Type B pancreatic cell (in vitro differentiated cells): ENCODE measurements at regions not wholly inside any gene's neighbourhood (a gene's known extent, or its start where the extent isn't known, plus 50 kb on each side); places are given as distances from the start of the nearest gene placed in this dataset.

Source experiments
- DNase-seq: peaks from one replicate; pipeline ENCODE4 v3.0.0; 2021; ENCODE audit warnings: mixed read lengths; ENCODE audit not compliant: unreplicated experiment; ENCODE audit errors: extremely low spot score
- H3K27ac Mint-ChIP-seq: 2 replicates; pipeline ENCODE4 v1.8.0; 2021; ENCODE audit warnings: mild to moderate bottlenecking, mixed read lengths
- H3K27me3 Mint-ChIP-seq: 2 replicates; pipeline ENCODE4 v1.8.0; 2021; ENCODE audit warnings: mixed read lengths
- H3K36me3 Mint-ChIP-seq: 2 replicates; pipeline ENCODE4 v1.8.0; 2021; ENCODE audit warnings: mixed read lengths
- H3K4me1 Mint-ChIP-seq: one replicate; pipeline ENCODE4 v1.8.0; 2021; ENCODE audit warnings: mixed read lengths; ENCODE audit not compliant: unreplicated experiment
- H3K4me3 Mint-ChIP-seq: 2 replicates; pipeline ENCODE4 v1.8.0; 2021; ENCODE audit warnings: mild to moderate bottlenecking, mixed read lengths
- H3K9me3 Mint-ChIP-seq: 2 replicates; pipeline ENCODE4 v1.8.0; 2021; ENCODE audit warnings: mixed read lengths
- TF ChIP-seq, protein P1 (sequence below): fragments of 200-600 bp; sonication (generic); conservative IDR thresholded peaks from 2 replicates; pipeline ENCODE4 v1.5.0; 2021; ENCODE audit warnings: antibody characterized with exemption, mild to moderate bottlenecking

DNA sequence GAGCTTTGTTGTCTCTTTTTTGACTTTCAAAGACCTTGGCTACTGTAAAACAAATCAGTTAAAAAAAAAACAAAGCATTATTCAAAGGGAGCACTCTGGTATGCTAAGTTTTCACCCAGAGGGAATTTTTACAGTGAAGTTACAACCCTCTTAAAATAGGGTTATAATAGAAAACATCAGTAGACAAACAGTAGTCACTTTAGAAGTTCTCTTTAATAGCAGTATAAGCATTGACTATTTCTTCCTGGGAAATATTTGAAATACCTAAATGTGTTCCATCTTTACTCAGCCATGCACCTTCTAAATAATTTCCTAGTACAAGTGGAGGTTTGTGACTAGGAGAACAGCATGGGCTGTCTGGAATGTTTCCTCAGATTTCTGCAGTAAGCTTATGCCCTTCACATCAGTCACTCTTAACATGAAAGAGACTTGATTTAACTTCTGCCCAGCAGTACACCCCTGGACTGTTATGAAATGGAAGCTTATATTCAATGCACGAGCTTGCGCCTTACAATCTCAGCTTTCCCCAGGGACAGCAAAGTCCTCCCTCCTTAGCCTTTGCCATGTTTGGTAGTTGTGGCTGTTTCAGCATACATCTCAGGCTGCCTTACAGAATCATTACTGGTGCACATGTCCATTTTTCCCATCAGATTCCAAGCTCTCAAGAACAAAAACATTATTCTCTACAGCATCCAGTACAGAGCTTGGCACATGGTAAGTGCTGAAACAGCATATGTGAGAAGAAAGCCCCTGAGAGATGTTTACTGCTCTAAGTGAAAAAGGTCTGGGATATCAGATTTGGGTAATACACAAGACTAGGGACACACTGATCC, 191.5 kb downstream of the ZNF608 start:
- no peaks in the 10 kb centered on the region for H3K36me3 Mint-ChIP-seq
- peaks cover 4% of the 10 kb centered on the region for H3K9me3 Mint-ChIP-seq
- no peak overlapping the region for H3K4me3 Mint-ChIP-seq
- H3K4me1 Mint-ChIP-seq = peaks cover 19% of the 10 kb centered on the region
- H3K27ac Mint-ChIP-seq = no peak overlapping the region
- TF ChIP-seq, protein P1, sequence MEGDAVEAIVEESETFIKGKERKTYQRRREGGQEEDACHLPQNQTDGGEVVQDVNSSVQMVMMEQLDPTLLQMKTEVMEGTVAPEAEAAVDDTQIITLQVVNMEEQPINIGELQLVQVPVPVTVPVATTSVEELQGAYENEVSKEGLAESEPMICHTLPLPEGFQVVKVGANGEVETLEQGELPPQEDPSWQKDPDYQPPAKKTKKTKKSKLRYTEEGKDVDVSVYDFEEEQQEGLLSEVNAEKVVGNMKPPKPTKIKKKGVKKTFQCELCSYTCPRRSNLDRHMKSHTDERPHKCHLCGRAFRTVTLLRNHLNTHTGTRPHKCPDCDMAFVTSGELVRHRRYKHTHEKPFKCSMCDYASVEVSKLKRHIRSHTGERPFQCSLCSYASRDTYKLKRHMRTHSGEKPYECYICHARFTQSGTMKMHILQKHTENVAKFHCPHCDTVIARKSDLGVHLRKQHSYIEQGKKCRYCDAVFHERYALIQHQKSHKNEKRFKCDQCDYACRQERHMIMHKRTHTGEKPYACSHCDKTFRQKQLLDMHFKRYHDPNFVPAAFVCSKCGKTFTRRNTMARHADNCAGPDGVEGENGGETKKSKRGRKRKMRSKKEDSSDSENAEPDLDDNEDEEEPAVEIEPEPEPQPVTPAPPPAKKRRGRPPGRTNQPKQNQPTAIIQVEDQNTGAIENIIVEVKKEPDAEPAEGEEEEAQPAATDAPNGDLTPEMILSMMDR = no peak
- no peaks in the 10 kb centered on the region for H3K27me3 Mint-ChIP-seq
- no peak for DNase-seq

DNA sequence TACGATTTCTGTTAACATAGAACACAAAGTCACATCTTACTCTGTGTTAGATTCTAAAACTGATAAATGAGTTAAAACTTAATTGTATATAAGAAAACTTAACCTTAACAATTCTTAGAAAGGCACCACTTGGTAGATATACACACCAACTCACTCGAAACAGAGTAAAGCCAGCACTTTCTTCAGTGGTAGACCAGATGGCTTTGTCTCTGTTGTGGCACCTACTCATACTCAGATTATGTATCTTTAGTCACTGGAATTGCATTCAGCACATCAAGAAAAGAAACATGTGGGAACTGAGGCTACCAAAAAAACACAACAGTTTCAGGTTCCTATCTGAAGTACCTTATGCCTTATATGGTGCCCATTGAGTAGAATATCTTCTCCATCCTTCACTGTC, 192.5 kb downstream of the ZNF608 start:
- TF ChIP-seq, protein P1 = no peak
- peaks cover 4% of the 10 kb centered on the region for H3K9me3 Mint-ChIP-seq
- H3K4me3 Mint-ChIP-seq = no peak overlapping the region
- H3K27ac Mint-ChIP-seq = no peak overlapping the region
- no peaks in the 10 kb centered on the region for H3K36me3 Mint-ChIP-seq
- H3K4me1 Mint-ChIP-seq = peaks cover 19% of the 10 kb centered on the region
- H3K27me3 Mint-ChIP-seq = no peaks in the 10 kb centered on the region
- DNase-seq = no peak

DNA sequence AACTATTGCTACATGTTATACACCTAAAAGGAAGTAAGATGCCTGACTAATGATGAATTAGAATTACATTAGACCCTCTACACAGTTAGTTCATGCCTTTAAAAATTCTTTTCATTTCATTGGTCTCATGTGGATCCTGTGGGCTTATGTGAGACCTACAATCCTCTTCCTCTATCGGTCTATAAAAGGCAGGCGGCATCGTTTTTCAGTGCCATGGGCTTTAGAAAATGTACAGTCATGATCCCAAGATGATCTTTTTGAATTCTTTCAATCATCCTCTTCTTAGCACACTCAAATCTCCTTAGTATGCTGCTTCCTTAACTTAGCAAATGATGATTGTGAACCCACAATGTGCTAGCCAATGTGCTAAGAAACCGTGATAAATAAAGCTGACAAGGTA, 193.9 kb downstream of the ZNF608 start:
- Mint-ChIP-seq H3K9me3 (peaks cover 4% of the 10 kb centered on the region), H3K4me1 (peaks cover 19% of the 10 kb centered on the region), H3K4me3 (no peak overlapping the region), H3K27me3 (no peaks in the 10 kb centered on the region), H3K27ac (no peak overlapping the region), H3K36me3 (no peaks in the 10 kb centered on the region)
- DNase-seq = no peak
- TF ChIP-seq, protein P1 = no peak

GRCh38 chr5:124551939-124552279, 194.5 kb downstream of the ZNF608 start:
- Mint-ChIP-seq H3K4me1 (peaks cover 19% of the 10 kb centered on the region), H3K4me3 (no peak overlapping the region), H3K36me3 (no peaks in the 10 kb centered on the region), H3K27me3 (no peaks in the 10 kb centered on the region), H3K9me3 (no peaks in the 10 kb centered on the region), H3K27ac (no peak overlapping the region)
- TF ChIP-seq, protein P1 = no peak
- DNase-seq = no peak

GRCh38 chr5:124550731-124551130, 195.7 kb downstream of the ZNF608 start:
- TF ChIP-seq, protein P1 = no peak
- no peak overlapping the region for H3K4me3 Mint-ChIP-seq
- H3K9me3 Mint-ChIP-seq = no peaks in the 10 kb centered on the region
- no peak overlapping the region for H3K27ac Mint-ChIP-seq
- peaks cover 19% of the 10 kb centered on the region for H3K4me1 Mint-ChIP-seq
- DNase-seq = no peak
- H3K36me3 Mint-ChIP-seq = no peaks in the 10 kb centered on the region
- no peaks in the 10 kb centered on the region for H3K27me3 Mint-ChIP-seq
